Panc1 (cell line): ENCODE measurements at regions not wholly inside any gene's neighbourhood (a gene's known extent, or its start where the extent isn't known, plus 50 kb on each side); places are given as distances from the start of the nearest gene placed in this dataset.

Source experiments
- ATAC-seq: fragments of 200-7000 bp; cut with Tn5 transposase; 2 replicates; pipeline ENCODE4 v1.9.1; 2020; ENCODE audit warnings: mild to moderate bottlenecking, moderate library complexity
- BruUV-seq: library from RNA; stranded (reverse); fragments of 400-500 nt; replicated peaks from 2 replicates; lab custom pipeline; 2021; lab: Mats Ljungman, UMichigan
- CTCF ChIA-PET: fragments of 300-600 bp; sonication (Branson Sonifier 250); formaldehyde crosslinking; loops from one replicate; lab custom pipeline; 2022; ENCODE audit warnings: antibody characterized with exemption; lab: Charles Lee
- POLR2A ChIA-PET: fragments of 300-600 bp; sonication (Branson Sonifier 250); formaldehyde crosslinking; loops from one replicate; lab custom pipeline; 2022; ENCODE audit warnings: antibody characterized with exemption; lab: Charles Lee
- DNase-seq: peaks from one replicate; pipeline ENCODE4 v3.0.0-alpha.2; 2010; ENCODE audit warnings: low read depth, low spot score
- H3K27ac ChIP-seq: 2 replicates; pipeline ENCODE4 v1.5.1; 2011; ENCODE audit warnings: mild to moderate bottlenecking, low read length, inconsistent platforms
- H3K27me3 ChIP-seq: fragments of 200-500 bp; sonication (Bioruptor generic); 2 replicates; pipeline ENCODE4 v1.6.0; 2014; ENCODE audit warnings: low read length, inconsistent platforms; ENCODE audit not compliant: control insufficient read depth, insufficient read depth
- H3K36me3 ChIP-seq: fragments of 200-500 bp; sonication (Bioruptor generic); 2 replicates; pipeline ENCODE4 v1.5.1; 2014; ENCODE audit warnings: inconsistent platforms, mild to moderate bottlenecking, low read length, moderate library complexity; ENCODE audit not compliant: control insufficient read depth, insufficient read depth
- H3K4me1 ChIP-seq: 2 replicates; pipeline ENCODE4 v1.5.1; 2011; ENCODE audit warnings: inconsistent platforms, mild to moderate bottlenecking, low read length, moderate library complexity; ENCODE audit not compliant: control insufficient read depth, insufficient read depth
- H3K4me3 ChIP-seq, 2 experiments: 2 replicates each; pipeline ENCODE4 v1.5.1; 2011 to 2012; ENCODE audit warnings: low read depth in 2 of 2, low read length in 2 of 2, mild to moderate bottlenecking in 2 of 2, inconsistent platforms in 1 of 2, moderate library complexity in 1 of 2
- H3K9me3 ChIP-seq: fragments of 200-500 bp; sonication (Bioruptor generic); 2 replicates; pipeline ENCODE4 v1.5.1; 2014; ENCODE audit warnings: low read depth, mild to moderate bottlenecking, inconsistent platforms, low read length, moderate library complexity; ENCODE audit not compliant: control insufficient read depth, insufficient read depth
- POLR2AphosphoS5 ChIP-seq: IDR thresholded peaks from 2 replicates; pipeline ENCODE4 v1.6.1; 2012; ENCODE audit warnings: mild to moderate bottlenecking, low read depth, low read length, moderate library complexity
- REST ChIP-seq, 2 experiments: IDR thresholded peaks; 2 replicates each; pipeline ENCODE4 v1.6.1; 2011 to 2012; ENCODE audit warnings: low read depth in 2 of 2, control low read depth in 1 of 2, low read length in 1 of 2, mild to moderate bottlenecking in 1 of 2, moderate library complexity in 1 of 2; ENCODE audit not compliant: insufficient read depth in 1 of 2
- TCF7L2 ChIP-seq: IDR thresholded peaks from 2 replicates; pipeline ENCODE4 v1.6.1; 2011; ENCODE audit warnings: mild to moderate bottlenecking, low read depth, low read length, inconsistent platforms
- in situ Hi-C: cut with HindIII; loops from 2 replicates; pipeline ENCODE4 v1.10.0; 2016; ENCODE audit warnings: low sequenced_read_pairs, low pct_unique_long_range_greater_than_20kb
- intact Hi-C: fragments of 100-400 bp; cut with micrococcal nuclease; formaldehyde crosslinking; loops from one replicate; pipeline ENCODE4 v1.10.0; 2022; ENCODE audit not compliant: unreplicated experiment
- TF ChIP-seq, protein P1 (sequence below): fragments of 450-650 bp; IDR thresholded peaks from 2 replicates; pipeline ENCODE4 v1.5.1; 2017; ENCODE audit warnings: mild to moderate bottlenecking

GRCh38 chr2:38474715-38475566 is 97.9 kb upstream of the ATL2 start:
- DNase-seq: no peak
- no TSS peak for BruUV-seq
- Histone ChIP-seq H3K27ac (no peak overlapping the region), H3K27me3 (no peaks in the 10 kb centered on the region; the same call in 1 of the 2 replicates), H3K4me1 (no peaks in the 10 kb centered on the region), H3K9me3 (no peaks in the 10 kb centered on the region), H3K36me3 (no peaks in the 10 kb centered on the region), H3K4me3 (no peak overlapping the region)
- intact Hi-C loops: no loop called here
- CTCF ChIA-PET: no interaction called here
- TF ChIP-seq POLR2AphosphoS5: no peak
- TF ChIP-seq TCF7L2: no peak
- TF ChIP-seq, protein P1, sequence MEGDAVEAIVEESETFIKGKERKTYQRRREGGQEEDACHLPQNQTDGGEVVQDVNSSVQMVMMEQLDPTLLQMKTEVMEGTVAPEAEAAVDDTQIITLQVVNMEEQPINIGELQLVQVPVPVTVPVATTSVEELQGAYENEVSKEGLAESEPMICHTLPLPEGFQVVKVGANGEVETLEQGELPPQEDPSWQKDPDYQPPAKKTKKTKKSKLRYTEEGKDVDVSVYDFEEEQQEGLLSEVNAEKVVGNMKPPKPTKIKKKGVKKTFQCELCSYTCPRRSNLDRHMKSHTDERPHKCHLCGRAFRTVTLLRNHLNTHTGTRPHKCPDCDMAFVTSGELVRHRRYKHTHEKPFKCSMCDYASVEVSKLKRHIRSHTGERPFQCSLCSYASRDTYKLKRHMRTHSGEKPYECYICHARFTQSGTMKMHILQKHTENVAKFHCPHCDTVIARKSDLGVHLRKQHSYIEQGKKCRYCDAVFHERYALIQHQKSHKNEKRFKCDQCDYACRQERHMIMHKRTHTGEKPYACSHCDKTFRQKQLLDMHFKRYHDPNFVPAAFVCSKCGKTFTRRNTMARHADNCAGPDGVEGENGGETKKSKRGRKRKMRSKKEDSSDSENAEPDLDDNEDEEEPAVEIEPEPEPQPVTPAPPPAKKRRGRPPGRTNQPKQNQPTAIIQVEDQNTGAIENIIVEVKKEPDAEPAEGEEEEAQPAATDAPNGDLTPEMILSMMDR: no peak
- TF ChIP-seq REST (IDR thresholded peaks at IDR 0.05; ENCODE audit: insufficient read depth in 1 of 2, low read depth in 2 of 2, low read length in 1 of 2): no peak
- ATAC-seq: no peak
- POLR2A ChIA-PET: no interaction called here
- in situ Hi-C loops: no loop called here

- POLR2A ChIA-PET: no interaction called here
Observed at GRCh38 chr2:38474021-38474456, 97.0 kb upstream of the ATL2 start.

More at GRCh38 chr2:38474021-38474456, 97.0 kb upstream of the ATL2 start:
- ATAC-seq (no peak), DNase-seq (no peak)
- Histone ChIP-seq H3K4me3 (no peak overlapping the region), H3K4me1 (no peaks in the 10 kb centered on the region), H3K9me3 (no peaks in the 10 kb centered on the region), H3K27ac (no peak overlapping the region), H3K36me3 (no peaks in the 10 kb centered on the region), H3K27me3 (no peaks in the 10 kb centered on the region; the same call in 1 of the 2 replicates)
- TF ChIP-seq REST (IDR thresholded peaks at IDR 0.05; ENCODE audit: insufficient read depth in 1 of 2, low read depth in 2 of 2, low read length in 1 of 2) (no peak), POLR2AphosphoS5 (no peak), TCF7L2 (no peak)
- TF ChIP-seq, protein P1: no peak
- intact Hi-C loops (no loop called here), in situ Hi-C loops (no loop called here)
- CTCF ChIA-PET: no interaction called here
- no TSS peak for BruUV-seq
